ENCODE measurements at regions not wholly inside any gene's neighbourhood (a gene's known extent, or its start where the extent isn't known, plus 50 kb on each side); places are given as distances from the start of the nearest gene placed in this dataset.
"Not testable (repeated sequence)": the region's sequence is repeated elsewhere in the genome, so short reads cannot be mapped to it uniquely, and the experiment has no call there.

DNA sequence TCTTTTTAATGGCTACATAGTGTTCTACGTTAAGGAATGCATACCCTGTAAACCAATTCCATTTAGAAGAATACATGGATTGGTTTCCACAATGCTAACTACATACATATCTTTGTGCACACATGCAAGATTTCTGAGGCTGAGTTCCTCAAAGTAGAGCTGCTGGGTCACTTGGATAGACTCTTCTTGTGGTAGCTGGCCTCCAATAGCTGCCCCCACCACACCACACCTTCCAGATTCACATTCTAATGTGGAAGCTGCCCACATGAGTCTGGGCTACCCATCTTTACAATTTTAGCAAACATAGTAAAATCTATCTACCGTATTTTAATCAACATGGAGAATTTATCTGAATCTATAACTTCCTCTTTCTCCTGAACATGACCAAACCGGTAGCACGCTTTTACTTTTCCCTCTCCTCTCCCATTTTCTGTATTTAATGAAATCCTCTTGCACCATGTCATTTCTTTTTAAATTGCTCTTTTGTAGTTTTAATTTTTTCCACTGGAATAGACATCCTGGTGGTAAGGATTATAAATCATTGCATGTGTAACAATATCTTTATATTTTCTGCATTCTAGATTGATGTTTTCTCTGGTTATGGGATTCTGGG is 74.7 kb upstream of the CITED2 start:
- DNase-seq (ENCODE audit: low spot score), result no peak
- H3K27me3 ChIP-seq, result no peaks in the 10 kb centered on the region
- no peak overlapping the region for H3K4me3 ChIP-seq
- H3K36me3 ChIP-seq, result no peaks in the 10 kb centered on the region
- H3K4me1 ChIP-seq, result no peaks in the 10 kb centered on the region
- no peaks in the 10 kb centered on the region for H3K9me3 ChIP-seq
- H3K27ac ChIP-seq, result no peak overlapping the region
- TF ChIP-seq, protein P1, sequence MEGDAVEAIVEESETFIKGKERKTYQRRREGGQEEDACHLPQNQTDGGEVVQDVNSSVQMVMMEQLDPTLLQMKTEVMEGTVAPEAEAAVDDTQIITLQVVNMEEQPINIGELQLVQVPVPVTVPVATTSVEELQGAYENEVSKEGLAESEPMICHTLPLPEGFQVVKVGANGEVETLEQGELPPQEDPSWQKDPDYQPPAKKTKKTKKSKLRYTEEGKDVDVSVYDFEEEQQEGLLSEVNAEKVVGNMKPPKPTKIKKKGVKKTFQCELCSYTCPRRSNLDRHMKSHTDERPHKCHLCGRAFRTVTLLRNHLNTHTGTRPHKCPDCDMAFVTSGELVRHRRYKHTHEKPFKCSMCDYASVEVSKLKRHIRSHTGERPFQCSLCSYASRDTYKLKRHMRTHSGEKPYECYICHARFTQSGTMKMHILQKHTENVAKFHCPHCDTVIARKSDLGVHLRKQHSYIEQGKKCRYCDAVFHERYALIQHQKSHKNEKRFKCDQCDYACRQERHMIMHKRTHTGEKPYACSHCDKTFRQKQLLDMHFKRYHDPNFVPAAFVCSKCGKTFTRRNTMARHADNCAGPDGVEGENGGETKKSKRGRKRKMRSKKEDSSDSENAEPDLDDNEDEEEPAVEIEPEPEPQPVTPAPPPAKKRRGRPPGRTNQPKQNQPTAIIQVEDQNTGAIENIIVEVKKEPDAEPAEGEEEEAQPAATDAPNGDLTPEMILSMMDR (IDR thresholded peaks at IDR 0.05), result no peak

DNA sequence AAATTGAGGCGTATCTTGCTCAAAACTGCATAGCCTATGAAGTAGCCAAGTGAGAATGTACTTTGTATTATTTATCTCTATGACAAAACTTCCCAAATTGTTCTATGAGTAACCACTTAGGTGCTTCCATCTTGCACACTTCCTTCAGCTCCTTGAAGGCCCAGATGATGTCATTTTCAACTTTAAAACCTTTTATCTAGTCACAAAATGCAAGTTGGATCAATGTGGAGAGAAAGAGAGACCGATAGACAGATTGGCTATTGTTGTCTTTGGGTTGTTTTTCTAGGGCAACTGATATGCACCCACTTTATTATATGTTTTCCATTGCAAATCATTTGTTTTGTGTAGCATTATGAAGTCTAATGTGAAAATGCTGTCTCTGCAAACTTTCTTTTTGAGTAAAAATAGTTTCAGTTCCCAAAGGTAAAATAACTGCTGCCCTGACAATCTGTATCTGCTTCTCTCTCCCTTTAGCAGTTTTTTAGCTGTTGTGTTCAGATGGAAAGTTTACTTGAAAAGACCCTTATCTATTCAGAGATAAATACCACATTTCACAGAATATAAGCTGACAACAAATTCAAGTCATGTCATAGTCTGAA is 73.7 kb upstream of the CITED2 start:
- Histone ChIP-seq H3K27ac (no peak overlapping the region), H3K4me3 (no peak overlapping the region), H3K4me1 (no peaks in the 10 kb centered on the region), H3K9me3 (no peaks in the 10 kb centered on the region), H3K36me3 (no peaks in the 10 kb centered on the region), H3K27me3 (no peaks in the 10 kb centered on the region)
- DNase-seq (ENCODE audit: low spot score), result no peak
- TF ChIP-seq, protein P1 (IDR thresholded peaks at IDR 0.05), result no peak

DNA sequence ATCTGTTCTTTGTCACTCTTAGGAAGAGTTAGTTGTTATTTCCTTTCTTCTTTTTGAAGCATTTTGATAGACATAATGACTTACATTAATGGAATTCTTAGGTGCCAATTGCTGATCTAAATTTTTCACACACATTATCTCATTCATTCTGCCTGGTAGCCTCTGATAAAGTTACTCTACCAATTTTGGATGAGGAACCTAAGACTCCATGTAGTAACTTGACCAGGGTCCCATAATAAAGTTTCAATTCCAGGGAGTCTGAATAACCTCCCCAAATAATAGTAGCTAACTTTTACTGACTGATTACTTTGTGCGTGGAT is 73.2 kb upstream of the CITED2 start:
- Histone ChIP-seq H3K27ac (no peak overlapping the region), H3K4me3 (no peak overlapping the region)

DNA sequence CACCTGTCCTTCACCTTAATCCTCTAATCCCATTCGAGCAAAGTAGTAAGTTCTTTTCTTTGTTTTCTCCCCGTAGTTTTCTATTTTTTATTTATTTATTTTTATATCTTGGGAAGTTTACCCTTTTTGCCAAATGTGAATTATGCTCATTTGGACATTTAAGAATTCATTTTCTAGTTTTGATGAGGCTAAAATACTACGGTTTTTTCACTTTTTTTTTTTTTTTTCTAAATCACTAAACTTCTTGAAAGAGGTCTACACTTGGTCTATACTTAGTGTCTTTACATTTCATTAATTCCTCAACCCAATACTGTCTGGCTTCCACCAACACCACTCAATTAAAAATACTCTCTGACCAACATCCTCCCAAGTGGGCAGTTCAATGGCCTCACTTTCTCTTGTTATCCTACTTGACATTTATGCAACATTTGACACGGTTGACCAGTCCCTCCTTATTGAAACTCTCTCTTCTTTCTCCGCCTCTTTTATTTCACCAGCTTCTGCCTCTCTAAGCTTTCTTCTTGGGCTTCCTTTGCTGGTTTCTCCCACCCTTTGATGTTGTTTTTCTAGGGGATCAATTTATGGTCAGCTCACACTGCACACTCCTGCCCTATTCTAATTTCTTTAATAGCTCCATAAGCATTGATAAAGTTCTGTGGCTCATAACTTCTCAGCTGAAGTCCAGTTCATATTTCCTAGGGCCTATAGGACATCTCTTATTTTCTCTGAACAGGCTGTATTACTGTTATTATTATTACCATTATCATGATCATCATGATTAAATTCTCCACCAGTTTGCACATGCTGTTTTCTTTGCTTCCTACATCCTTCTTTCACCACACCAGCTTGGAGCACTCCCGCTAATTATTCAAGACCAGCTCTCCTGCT is 72.6 kb upstream of the CITED2 start:
- Histone ChIP-seq H3K9me3 (no peaks in the 10 kb centered on the region), H3K36me3 (no peaks in the 10 kb centered on the region), H3K27me3 (no peaks in the 10 kb centered on the region), H3K27ac (no peak overlapping the region), H3K4me1 (no peaks in the 10 kb centered on the region), H3K4me3 (no peak overlapping the region)
- no peak for DNase-seq (ENCODE audit: low spot score)
- TF ChIP-seq, protein P1 (IDR thresholded peaks at IDR 0.05), result no peak

More for the DNA sequence above, 73.2 kb upstream of the CITED2 start:
- Histone ChIP-seq H3K4me1 (no peaks in the 10 kb centered on the region), H3K36me3 (no peaks in the 10 kb centered on the region), H3K27me3 (no peaks in the 10 kb centered on the region), H3K9me3 (no peaks in the 10 kb centered on the region)
- TF ChIP-seq, protein P1 (IDR thresholded peaks at IDR 0.05), result no peak
- DNase-seq (ENCODE audit: low spot score), result no peak

DNA sequence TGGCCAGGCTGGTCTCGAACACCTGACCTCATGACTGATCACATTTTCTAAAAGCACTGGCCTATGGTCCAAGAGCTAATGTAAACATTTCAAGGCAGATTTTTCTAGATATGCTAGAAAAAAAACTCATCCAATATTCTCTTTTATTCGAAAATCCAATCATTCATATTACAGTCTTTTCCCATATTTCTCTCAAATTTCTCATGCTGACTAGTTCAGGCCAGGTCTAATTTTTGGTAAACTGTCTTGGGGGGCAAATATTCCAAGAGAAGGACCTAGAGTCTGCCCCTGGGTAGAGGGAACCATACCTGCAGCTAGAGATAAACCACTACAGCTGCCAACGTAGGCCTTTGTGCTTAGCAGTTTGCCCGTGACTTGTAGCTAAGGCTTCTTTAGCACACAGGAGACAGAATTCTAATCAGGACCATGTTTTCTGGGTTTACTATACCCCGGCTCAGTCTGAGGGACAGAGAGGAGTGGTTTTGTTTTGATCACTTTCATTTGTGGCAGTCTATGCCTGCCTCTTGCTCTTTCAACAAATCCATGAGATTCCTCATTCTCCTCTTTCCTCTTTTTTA is 71.8 kb upstream of the CITED2 start:
- H3K36me3 ChIP-seq, result no peaks in the 10 kb centered on the region
- no peak overlapping the region for H3K27ac ChIP-seq
- TF ChIP-seq, protein P1 (IDR thresholded peaks at IDR 0.05), result no peak
- no peaks in the 10 kb centered on the region for H3K27me3 ChIP-seq
- H3K4me1 ChIP-seq, result no peaks in the 10 kb centered on the region
- no peaks in the 10 kb centered on the region for H3K9me3 ChIP-seq
- DNase-seq (ENCODE audit: low spot score), result no peak
- no peak overlapping the region for H3K4me3 ChIP-seq

DNA sequence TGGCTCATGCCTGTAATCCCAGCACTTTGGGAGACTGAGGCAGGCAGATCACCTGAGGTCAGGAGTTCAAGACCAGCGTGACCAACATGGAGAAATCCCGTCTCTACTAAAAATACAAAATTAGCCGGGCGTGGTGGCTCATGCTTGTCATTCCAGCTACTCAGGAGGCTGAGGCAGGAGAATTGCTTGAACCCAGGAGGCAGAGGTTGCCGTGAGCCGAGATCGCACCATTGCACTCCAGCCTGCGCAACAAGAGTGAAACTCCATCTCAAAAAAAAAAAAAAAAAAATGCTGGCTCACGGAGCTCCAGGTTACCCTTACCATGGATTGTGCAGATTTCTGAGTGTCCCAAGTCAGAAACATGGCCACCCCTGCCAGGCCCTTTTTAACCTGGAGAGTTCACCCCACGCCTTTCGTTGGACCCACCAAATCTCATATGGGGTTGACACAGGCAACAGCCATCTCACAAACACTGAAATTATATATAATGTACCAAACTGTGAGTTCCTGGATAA is 69.9 kb upstream of the CITED2 start:
- DNase-seq (ENCODE audit: low spot score); H3K27ac ChIP-seq; H3K9me3 ChIP-seq; H3K27me3 ChIP-seq; H3K36me3 ChIP-seq; H3K4me1 ChIP-seq; H3K4me3 ChIP-seq: not testable (repeated sequence)

All from right atrium auricular region (tissue), 2 donors.